HPDE6-E6E7 (cell line): ENCODE measurements at regions not wholly inside any gene's neighbourhood (a gene's known extent, or its start where the extent isn't known, plus 50 kb on each side); places are given as distances from the start of the nearest gene placed in this dataset.

ENCODE experiments used
- DNase-seq: peaks from one replicate; pipeline ENCODE4 v3.0.0; 2011; ENCODE audit warnings: missing footprints; ENCODE audit errors: extremely low spot score

DNA sequence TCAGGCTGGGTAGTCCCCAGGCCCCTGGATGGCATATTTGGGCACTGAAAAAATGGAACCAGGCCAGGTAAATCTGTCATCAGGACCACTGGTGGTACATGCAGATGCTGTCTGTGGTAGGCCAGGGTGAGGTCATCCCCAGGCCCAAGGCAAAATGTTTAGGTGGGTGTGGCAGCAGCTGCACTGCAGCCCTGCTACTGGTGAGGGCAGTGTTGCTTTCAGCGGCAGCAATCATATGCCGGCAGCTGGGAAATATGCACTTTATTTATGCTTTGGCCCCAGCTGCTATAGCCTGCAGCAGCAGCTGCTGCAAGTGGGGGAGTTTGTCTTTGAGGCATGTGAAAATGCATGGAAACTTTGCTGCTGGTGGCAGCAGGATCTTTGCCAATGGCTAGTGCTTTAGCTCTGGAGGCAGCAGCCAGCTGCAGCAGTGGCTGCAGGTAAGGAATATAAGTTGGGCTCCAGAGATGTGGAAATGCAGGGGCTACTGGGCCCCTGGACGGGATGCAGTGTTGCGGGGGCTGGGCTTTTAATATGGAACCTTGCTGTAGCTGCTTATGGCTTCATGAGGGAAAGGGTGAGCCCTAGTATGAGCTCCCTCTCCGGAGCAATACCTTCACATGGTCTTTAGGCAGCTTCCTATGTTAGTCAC is 365.7 kb upstream of the CADM1 start:
- DNase-seq = no peak

GRCh38 chr11:115869131-115869530 is 364.9 kb upstream of the CADM1 start:
- no peak for DNase-seq

- no peak for DNase-seq
Measured at GRCh38 chr11:115860246-115860645, 356.0 kb upstream of the CADM1 start.

DNA sequence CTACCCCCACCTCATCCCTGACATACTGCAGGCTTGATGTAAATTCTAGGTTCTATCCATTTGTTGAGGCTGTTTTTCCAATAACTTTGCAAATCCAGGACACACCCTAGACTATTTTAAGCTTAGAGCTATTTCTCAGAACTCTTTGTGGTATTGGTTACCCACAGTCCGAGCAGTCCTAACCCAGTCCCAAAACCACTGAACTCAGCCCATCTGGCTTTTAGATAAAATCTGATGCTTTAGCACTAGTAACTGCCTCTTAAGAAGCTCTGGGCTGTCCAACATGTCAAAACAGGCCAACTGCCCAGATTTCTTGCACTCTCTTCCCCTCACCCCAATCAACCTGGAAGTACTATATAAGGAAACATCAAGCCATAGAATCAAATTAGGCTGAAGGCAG is 344.4 kb upstream of the CADM1 start:
- DNase-seq = no peak

- no peak for DNase-seq
Measured at GRCh38 chr11:115848080-115848479, 343.9 kb upstream of the CADM1 start.

DNA sequence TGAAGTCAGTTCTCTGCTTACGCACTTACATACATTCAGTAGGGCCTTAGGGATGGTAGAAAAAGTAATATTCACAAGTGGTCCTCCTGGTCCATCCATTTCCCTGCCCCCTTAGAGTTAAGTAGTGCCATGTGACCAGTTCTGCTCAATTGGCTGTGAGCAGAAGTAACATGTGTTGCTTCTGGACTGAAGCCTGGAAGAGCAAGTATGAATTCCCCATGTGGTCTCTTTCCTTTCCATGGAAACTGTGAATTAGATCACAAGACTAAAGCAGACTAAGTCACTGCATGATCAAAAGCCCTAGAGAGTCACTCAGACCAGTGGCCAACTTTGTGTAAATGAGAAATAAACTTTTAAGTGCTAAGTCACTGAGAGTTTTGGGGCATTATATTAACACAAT is 341.7 kb upstream of the CADM1 start:
- DNase-seq = no peak

DNA sequence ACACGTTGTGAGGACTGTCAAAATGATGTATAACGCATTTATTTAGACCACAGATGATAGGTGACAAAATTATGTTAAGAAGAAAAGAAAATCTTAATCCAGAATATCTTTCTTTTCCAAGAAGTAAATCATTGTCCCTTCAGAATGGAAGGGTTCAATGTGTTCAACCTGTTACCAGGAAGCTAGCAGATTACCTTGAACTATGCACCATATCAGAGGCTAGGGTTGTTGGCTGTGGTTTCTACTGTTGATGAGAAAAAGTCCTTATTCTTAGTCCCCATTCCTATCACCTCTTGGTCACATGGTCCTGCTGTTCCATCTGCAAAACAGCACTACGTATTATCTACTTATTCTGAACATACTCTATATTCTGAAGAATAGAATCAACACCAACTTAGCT is 339.5 kb upstream of the CADM1 start:
- no peak for DNase-seq

GRCh38 chr11:115843111-115843510 is 338.9 kb upstream of the CADM1 start:
- DNase-seq = no peak

GRCh38 chr11:115820026-115820425 is 315.8 kb upstream of the CADM1 start:
- no peak for DNase-seq

DNA sequence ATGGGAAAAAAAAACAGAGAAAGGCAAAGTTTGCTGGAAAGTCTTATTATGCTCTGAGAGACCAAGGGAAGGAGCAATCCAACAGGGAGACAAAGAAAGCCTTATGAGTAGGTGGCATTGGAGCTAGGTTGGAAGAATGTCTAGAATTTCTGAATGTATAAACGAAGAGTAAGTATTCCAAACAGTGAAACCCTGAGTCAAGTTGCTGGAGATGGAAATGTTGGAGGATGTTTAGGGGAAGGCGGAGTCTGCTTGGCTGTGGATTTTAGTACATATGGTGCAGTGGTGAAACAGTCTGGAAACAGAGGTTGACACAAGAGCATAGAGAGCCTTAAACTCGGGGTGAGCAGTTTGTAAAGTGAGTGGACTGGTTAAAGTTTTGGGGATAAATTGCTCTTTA is 314.8 kb upstream of the CADM1 start:
- no peak for DNase-seq

GRCh38 chr11:115817844-115818468 is 313.7 kb upstream of the CADM1 start:
- DNase-seq = no peak

DNA sequence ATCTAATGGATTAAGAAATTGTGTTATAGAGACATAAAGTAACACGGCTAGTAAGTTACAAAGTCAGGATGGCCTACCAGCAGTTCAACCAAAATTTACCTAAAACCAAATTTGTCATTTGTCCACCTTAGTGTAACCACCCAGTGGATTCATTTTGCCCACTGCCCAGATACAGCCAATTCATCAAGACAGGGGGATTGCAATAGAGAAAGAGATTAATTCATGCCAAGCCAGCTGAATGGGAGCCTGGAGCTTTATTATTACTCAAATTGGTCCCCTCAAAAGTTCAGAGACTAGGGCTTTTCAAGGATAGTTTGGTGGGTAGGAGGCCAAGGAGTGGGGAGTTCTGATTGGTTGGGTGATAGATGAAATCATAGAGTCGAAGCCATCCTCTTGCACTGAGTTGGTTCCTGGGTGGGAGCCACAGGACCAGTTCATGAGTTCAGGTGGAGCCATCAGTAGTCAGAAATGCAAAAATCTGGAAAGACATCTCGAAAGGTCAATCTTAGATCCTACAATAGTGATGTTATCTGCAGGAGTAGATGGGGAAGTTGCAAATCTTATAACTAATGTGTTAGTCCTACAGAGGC is 304.2 kb upstream of the CADM1 start:
- no peak for DNase-seq

GRCh38 chr11:115806056-115806455 is 301.8 kb upstream of the CADM1 start:
- no peak for DNase-seq

GRCh38 chr11:115803073-115803740 is 299.0 kb upstream of the CADM1 start:
- DNase-seq = no peak

DNA sequence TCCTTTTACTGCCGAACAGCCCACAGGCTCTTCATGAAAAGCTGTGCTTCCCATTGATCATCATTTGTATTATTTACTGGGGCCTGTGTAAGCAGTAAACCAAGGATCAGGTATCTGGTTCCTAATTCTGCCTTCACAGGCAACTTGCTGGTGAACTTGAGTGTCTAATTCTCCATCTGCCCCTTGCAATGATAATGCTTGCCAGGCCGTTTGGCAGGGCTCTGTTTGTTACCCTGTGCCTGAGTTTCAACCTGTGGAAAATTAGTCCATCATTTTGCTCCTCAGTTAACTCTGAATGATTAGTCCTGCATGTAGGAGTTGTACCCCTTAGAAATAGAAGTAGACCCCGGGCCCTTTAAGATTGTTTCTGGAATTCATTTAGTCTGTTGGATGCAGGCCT is 298.4 kb upstream of the CADM1 start:
- DNase-seq = no peak

DNA sequence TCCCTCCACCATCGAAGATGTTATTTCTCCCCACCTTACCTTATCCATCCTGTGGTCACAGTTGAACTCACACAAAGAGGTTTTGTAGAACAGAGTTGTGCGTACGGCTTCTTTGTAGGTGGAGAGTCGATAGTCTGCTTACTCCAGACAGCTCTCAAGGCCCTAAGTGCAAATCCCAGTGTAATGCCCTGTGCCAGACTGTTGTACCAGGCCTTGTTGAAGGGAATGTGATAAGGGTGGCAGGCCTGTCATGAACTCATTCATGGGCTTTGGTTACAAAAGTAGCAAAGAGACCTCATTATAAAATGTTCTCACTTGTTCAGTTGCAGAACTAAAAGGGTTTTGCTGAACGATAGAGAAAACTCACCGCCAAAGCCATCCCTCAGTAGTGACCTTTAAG is 288.7 kb upstream of the CADM1 start:
- no peak for DNase-seq

DNA sequence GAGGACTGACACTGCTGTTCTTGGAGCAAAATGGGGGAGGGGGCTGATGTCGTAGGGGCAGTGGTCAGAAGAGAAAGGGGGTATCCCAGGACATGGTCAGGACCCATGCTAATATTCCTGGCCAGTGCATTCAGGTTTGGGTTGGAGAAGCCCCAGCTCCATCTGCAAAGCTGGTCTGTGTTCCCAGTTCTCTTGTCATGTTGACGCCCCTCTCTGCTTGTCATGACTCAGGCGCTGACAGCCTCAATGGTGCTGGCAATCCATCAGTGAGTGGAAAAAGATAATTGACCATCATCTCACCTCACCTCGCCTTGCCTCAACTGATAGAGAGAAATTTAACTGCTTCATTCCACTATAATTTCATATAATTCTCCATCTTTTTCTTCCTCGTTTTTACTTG is 283.1 kb upstream of the CADM1 start:
- DNase-seq = no peak

DNA sequence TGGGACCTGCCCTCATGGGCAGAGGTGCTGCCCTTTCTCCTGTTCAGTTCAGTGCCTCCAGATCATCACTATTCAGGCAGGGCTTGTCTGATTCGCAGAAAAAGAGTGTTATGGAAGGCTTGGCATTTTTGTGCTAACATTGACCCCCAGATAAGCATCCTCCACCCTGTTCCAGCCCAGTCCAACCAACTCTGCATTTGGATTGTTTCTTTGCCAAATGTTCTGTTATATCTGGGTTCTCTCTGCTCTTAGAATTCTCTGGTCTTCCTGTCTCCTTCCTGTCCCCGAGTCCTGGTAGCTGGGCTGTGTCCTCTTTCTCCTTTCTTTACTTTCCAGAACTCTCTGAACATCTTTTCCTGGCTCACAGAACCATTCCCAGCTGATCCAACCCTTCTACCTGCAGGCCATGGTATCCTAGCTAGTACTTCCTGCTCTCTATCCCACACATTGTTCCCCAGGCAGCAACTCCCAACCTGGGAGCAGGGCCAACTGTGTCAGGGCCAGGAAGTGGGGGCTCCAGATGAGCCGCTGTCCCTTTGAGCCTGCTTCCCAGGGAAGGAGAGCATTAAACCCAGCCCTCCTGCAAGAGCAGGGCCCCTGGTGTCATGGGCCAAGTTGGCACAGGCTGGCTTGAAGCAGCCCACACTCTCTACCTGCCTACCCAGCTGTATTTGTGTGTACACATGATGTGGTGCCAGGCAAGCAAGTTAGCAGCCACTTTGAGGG is 280.7 kb upstream of the CADM1 start:
- no peak for DNase-seq

DNA sequence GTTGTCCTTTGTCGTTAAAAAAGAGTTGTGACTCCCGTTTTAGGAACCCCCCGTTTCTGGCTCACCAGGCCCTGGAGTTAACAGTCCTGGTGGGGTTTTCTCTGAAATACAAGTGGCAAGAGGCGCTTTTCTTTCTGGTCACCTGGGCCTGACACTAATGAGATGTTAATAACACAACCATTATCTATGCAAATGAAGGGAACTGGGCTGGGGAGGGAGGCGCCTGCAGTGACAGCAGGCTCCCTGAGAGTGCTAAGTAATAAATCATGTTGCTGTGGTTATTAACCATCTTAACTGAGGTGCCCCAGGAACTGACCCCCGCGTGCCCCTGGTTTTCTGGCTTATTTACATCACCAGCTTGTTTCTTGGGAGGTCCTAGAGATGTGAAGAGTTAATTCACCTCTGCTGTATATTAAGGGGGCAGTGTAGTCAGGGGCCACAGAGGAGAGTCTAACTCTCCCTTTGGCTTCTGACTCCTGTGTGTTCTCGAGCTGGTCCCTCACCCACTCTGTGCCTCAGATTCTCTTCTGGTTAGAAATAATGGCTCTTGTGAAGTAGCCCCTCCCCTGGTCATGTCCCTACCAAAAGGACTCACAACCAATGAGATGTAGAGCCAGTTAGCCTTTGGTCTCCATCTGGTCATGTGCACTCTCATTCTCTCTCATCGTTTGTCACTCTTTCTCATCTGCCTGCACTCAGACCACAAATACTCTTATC is 276.6 kb upstream of the CADM1 start:
- no peak for DNase-seq

DNA sequence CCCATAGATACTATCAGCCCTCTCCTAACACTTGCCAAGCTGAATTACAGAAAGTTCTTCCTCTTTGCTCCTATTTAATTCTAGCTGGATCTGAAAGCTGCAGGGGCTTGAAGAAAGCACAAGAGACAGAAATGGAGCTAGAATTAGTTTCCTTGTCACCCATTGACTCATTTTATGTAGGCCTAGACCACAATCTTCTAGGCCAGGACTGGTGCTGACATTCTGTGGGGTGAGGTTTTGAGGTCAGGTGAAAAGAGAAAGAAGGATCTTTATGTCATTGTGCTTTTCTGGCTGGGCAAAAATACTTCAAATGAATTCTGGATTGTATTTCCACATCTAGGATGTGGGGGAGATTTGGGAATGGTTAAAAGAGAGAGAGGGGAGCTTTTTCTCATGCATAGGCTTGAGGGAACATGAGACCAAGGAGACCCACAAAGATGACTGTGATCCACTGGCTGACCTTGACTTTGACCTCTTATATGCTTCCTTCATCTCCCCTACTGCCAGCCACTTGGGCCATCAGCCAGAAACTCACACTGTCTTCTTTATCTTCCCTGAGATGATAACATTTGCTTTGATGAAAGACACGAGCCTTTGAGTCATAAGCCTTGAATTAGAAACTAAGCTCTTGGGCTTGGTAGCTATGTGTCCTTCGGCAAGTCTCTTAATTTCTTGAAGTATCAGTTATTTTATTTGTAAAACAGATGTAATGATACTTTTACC is 274.9 kb upstream of the CADM1 start:
- no peak for DNase-seq

DNA sequence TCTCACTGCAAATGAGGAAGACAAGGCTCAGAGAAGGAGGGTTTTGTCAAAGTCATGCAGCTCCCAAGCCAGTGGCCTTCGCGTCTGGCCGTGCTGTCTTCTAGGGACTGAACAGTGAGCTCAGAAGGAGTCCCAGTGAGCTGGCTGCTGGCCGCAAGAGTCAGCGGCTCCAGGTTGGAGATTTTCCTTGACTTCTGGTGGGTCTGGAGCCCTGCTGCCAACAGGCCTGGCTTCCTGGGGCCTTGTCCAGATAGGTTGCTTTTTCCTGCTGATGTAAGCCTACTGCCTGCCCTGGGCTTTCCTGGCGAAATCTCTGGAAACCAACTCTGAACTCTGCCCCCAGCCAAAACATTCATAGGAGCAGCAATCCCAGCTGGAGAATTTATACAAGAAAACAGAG is 272.7 kb upstream of the CADM1 start:
- DNase-seq = no peak
